Epithelial cell of esophagus (primary cell): ENCODE measurements at regions not wholly inside any gene's neighbourhood (a gene's known extent, or its start where the extent isn't known, plus 50 kb on each side); places are given as distances from the start of the nearest gene placed in this dataset.

Experiments used
- DNase-seq: peaks from one replicate; pipeline ENCODE4 v3.0.0; 2010; ENCODE audit warnings: low read depth
- H3K4me3 ChIP-seq: 2 replicates; pipeline ENCODE4 v1.5.1; 2011; ENCODE audit warnings: mild to moderate bottlenecking, low read length, control low read depth
- TF ChIP-seq, protein P1 (sequence below): IDR thresholded peaks from 2 replicates; pipeline ENCODE4 v1.5.1; 2011; ENCODE audit warnings: low read depth, mild to moderate bottlenecking, low read length, control low read depth, inconsistent platforms; ENCODE audit not compliant: insufficient read depth; ENCODE audit errors: missing control alignments

DNA sequence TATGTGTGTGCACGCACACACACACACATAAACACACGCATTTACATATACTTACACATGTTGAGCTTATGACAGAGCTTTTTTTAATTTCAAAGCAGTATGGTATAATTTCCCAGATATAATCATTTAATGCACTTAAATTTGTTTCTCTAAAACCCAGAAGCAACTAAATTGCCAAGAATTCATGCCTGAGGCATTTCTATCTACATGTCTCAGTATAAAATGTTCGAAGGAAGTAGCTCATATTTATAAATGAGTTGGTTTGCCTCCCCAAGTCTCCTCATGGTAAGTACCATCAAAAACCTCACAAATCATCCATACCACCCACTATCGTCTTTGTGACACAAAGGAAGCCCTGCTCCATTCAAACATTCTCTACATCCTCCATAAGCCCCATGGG lies 130.6 kb downstream of the RPL22L1 start:
- TF ChIP-seq, protein P1, sequence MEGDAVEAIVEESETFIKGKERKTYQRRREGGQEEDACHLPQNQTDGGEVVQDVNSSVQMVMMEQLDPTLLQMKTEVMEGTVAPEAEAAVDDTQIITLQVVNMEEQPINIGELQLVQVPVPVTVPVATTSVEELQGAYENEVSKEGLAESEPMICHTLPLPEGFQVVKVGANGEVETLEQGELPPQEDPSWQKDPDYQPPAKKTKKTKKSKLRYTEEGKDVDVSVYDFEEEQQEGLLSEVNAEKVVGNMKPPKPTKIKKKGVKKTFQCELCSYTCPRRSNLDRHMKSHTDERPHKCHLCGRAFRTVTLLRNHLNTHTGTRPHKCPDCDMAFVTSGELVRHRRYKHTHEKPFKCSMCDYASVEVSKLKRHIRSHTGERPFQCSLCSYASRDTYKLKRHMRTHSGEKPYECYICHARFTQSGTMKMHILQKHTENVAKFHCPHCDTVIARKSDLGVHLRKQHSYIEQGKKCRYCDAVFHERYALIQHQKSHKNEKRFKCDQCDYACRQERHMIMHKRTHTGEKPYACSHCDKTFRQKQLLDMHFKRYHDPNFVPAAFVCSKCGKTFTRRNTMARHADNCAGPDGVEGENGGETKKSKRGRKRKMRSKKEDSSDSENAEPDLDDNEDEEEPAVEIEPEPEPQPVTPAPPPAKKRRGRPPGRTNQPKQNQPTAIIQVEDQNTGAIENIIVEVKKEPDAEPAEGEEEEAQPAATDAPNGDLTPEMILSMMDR, result no peak
- H3K4me3 ChIP-seq, result no peak overlapping the region
- DNase-seq, result no peak

DNA sequence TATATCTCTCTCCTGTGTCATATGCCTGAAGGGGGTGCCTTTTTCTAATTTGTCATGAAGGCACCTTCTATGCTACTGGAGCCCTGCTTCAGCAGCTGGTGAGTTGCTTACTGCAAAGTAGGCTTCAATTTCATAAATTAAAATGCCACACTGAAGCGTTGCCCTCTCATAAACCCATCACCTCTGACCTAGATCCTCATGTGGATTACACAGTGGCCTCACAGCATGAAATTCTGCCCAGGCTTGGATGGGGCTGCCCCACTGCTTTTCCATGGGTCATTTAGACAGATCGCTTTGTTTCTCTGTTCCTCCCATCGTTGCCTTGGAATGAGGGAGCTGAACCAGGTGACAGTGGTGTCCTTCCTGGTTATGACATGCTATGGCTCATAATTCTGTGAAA lies 131.2 kb downstream of the RPL22L1 start:
- no peak overlapping the region for H3K4me3 ChIP-seq
- TF ChIP-seq, protein P1, result no peak
- no peak for DNase-seq

DNA sequence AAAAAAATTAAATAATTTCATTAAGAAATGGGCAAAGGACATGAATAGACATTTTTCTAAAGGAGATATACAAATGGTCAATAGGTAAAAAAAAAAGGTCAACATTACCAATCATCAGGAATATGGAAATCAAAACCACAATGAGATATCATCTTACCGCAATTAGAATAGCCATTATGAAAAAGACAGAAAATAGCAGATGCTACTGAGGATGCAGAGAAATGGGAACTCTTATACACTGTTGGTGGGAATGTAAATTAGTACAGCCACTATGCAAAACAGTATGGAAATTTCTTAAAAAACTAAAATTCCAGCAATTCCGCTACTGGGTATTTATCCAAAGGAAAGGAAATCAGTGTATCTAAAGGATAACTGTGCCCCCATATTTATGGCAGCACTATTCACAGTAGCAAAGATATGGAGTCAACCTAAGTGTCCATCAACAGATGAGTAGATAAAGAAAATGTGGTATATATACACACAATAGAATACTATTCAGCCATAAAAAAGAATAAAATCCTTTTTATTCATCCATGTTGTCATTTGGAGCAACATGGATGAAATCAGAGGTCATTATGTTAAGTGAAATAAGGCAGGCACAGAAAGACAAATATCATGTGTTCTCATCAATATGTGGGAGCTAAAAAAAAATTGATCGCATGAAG lies 132.4 kb downstream of the RPL22L1 start:
- TF ChIP-seq, protein P1, result no peak
- H3K4me3 ChIP-seq, result no peak overlapping the region
- DNase-seq, result no peak

DNA sequence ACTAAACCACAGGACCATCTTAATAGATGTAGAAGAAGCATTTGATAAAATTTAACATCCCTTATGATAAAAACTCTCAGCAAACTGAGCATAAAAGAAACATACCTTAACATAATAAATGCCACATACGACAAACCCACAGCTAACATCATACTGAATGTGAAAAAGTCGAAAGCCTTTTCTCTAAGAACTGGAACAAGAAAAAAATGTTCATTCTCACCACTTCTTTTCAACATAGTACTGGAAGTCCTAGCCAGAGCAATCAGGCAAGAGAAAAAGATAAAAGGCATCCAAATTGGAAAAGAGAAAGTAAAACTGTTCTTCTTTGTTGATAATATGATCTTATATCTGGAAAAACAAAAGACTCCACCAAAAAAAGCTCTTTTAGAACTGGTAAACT lies 134.2 kb downstream of the RPL22L1 start:
- DNase-seq, result no peak

DNA sequence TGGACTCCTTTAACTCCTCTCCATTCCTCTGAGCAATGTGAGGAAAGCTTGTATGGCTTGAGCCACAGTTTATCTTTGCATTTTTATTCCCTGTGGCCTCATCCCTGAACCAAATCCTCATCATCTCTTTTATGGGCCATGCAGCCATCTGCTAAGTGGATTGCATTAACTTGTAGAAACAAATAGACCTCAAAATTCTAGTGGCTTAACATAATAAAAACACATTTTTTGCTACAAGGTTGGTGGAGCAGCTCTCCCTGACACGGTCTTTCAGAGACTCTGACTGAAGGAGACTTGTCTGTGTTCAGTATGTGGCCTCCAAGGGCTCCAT lies 135.3 kb downstream of the RPL22L1 start:
- no peak overlapping the region for H3K4me3 ChIP-seq
- TF ChIP-seq, protein P1, result no peak
- no peak for DNase-seq

More for the DNA sequence above, 134.2 kb downstream of the RPL22L1 start:
- TF ChIP-seq, protein P1, result no peak
- no peak overlapping the region for H3K4me3 ChIP-seq

DNA sequence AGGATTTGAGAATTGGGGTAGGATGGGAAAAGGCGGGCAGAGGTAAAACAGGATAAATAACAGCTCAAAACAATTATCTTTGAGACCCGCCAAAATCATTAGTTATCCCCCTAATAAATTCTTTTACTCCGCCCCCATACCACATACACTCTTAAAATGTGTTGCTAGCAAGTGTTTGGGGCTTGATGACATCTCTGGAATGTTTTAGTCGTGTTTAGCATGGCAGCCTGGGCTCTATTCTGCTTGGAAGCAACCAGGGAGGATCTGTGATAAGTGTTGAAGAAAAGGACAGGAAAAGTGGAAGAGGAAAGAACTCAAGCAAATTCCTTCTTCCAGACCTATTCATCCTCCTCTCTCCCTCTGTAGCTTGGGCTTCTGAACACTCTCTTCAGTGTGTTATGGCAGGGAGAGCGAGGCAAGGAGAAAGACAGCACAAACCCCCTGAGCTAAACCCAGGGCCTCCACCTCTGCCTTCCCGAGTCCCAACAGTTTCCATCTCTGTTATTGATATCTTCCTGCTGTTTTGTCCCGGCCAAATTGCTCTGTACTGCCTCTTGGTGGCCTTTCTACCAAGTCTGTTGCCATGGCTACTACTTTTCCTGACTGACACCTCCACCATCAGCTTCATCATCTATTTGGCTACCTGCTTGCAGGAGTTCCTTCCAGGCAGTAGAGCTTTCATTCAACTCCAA lies 135.8 kb downstream of the RPL22L1 start:
- no peak for DNase-seq
- TF ChIP-seq, protein P1, result no peak
- no peak overlapping the region for H3K4me3 ChIP-seq

DNA sequence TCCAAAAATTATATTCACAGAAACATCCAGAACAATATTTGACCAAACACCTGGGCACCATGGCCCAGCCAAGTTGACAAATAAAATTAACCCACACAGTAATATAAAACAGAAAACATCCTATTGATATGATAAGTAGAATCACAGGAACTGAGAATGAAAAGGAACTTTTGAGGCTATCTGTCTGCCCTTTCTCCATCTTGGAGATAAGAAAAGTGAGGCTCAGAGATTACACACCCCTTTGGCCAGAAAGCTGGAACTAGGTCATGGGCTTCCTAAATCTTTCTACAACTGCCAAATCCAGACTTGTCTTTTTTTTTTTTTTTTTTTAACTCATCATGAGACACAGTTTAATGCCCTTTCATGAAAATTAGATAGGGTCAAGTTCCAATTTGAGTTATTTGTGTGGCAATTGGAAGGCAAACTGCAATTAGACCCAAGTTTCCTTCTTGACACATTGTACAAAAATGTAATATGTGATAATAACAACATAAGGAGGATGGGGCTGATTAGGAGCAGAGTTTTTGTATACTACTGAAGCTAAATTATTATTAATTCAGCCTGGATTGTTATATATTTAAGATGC lies 137.2 kb downstream of the RPL22L1 start:
- DNase-seq, result no peak
- no peak overlapping the region for H3K4me3 ChIP-seq
- TF ChIP-seq, protein P1, result no peak
